Left ventricle myocardium inferior (tissue), 1 donor: ENCODE measurements at regions not wholly inside any gene's neighbourhood (a gene's known extent, or its start where the extent isn't known, plus 50 kb on each side); places are given as distances from the start of the nearest gene placed in this dataset.
"Not testable (repeated sequence)": the region's sequence is repeated elsewhere in the genome, so short reads cannot be mapped to it uniquely, and the experiment has no call there.

Source experiments
- DNase-seq: peaks from one replicate; pipeline ENCODE4 v3.0.0-alpha.2; 2020
- H3K27ac ChIP-seq: fragments of 200-600 bp; replicated peaks from 2 replicates; pipeline ENCODE4 v1.8.0; 2021
- H3K27me3 ChIP-seq: fragments of 200-600 bp; 2 replicates; pipeline ENCODE4 v1.8.0; 2021; ENCODE audit warnings: low read depth
- H3K36me3 ChIP-seq: fragments of 200-600 bp; 2 replicates; pipeline ENCODE4 v1.8.0; 2021
- H3K4me1 ChIP-seq: fragments of 200-600 bp; 2 replicates; pipeline ENCODE4 v1.8.0; 2021
- H3K4me3 ChIP-seq: fragments of 200-600 bp; 2 replicates; pipeline ENCODE4 v1.8.0; 2021; ENCODE audit warnings: mild to moderate bottlenecking, moderate library complexity
- H3K9me3 ChIP-seq: fragments of 200-600 bp; replicated peaks from 2 replicates; pipeline ENCODE4 v1.8.0; 2021
- CTCF ChIP-seq: fragments of 200-600 bp; IDR thresholded peaks from 2 replicates; pipeline ENCODE4 v1.8.0; 2021; ENCODE audit warnings: antibody characterized with exemption, mild to moderate bottlenecking, borderline replicate concordance
- intact Hi-C: fragments of 100-400 bp; cut with micrococcal nuclease; formaldehyde crosslinking; loops from one replicate; pipeline ENCODE4 v1.11.0; 2022
- donor health status: DM: no; HTN: yes; CAD: no; lungs with severe emphysema.

GRCh38 chr2:136323935-136324334 lies 206.0 kb upstream of the CXCR4 start:
- intact Hi-C loops, result no loop called here
- Histone ChIP-seq H3K36me3 (no peaks in the 10 kb centered on the region), H3K4me3 (no peak overlapping the region), H3K4me1 (no peaks in the 10 kb centered on the region), H3K27ac (no peak overlapping the region), H3K9me3 (no peaks in the 10 kb centered on the region), H3K27me3 (peaks cover 12% of the 10 kb centered on the region)
- TF ChIP-seq CTCF, result no peak
- DNase-seq, result no peak

DNA sequence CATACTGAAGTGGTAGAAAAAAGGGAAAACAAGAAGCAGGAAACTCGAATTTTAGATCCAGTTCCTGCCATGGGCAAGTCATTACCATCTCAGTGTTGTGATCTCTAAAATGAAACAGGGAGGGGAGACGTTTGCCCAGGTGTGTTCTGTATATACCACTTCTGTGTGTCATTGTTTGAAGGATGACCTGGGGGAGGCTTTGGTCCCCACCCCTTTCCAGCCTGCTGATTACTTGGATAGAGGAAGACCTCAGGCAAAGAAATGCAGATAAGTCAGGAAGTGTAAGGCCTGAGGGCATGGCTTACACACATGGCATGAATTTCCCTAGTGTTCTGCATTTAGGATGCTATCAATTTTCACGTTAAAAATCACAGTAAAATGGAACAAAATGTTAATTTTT lies 205.2 kb upstream of the CXCR4 start:
- intact Hi-C loops, result no loop called here
- Histone ChIP-seq H3K27ac (no peak overlapping the region), H3K36me3 (no peaks in the 10 kb centered on the region), H3K27me3 (peaks cover 12% of the 10 kb centered on the region), H3K4me3 (no peak overlapping the region), H3K4me1 (no peaks in the 10 kb centered on the region), H3K9me3 (no peaks in the 10 kb centered on the region)
- no peak for DNase-seq
- no peak for TF ChIP-seq CTCF

DNA sequence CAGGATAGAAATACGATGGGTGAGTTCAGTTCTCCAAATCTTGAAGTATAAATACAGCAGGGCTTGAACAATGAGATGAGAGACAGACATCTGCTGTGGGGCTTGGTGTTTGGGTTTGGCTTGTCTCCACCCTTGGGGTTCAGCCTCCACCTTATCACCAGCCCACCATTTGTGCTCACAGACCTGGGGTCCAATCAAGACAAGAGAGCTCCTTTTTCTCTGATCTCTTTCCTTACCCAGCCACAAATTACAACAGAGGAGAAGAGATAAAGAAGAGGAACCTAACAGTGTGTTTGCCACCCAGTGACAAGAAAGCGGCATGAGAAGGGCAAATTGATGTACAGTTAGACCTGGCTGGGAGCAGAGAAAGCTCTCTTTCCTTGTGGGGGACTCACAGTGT lies 204.5 kb upstream of the CXCR4 start:
- Histone ChIP-seq H3K27ac (no peak overlapping the region), H3K4me3 (no peak overlapping the region), H3K9me3 (no peaks in the 10 kb centered on the region), H3K4me1 (no peaks in the 10 kb centered on the region), H3K36me3 (no peaks in the 10 kb centered on the region), H3K27me3 (peaks cover 12% of the 10 kb centered on the region)
- intact Hi-C loops, result no loop called here
- TF ChIP-seq CTCF, result no peak
- no peak for DNase-seq

GRCh38 chr2:136319651-136320050 lies 201.7 kb upstream of the CXCR4 start:
- Histone ChIP-seq H3K9me3 (no peaks in the 10 kb centered on the region), H3K4me3 (no peak overlapping the region), H3K27ac (no peak overlapping the region), H3K27me3 (peaks cover 8% of the 10 kb centered on the region), H3K36me3 (no peaks in the 10 kb centered on the region), H3K4me1 (no peaks in the 10 kb centered on the region)
- TF ChIP-seq CTCF, result no peak
- no peak for DNase-seq
- intact Hi-C loops, result no loop called here

DNA sequence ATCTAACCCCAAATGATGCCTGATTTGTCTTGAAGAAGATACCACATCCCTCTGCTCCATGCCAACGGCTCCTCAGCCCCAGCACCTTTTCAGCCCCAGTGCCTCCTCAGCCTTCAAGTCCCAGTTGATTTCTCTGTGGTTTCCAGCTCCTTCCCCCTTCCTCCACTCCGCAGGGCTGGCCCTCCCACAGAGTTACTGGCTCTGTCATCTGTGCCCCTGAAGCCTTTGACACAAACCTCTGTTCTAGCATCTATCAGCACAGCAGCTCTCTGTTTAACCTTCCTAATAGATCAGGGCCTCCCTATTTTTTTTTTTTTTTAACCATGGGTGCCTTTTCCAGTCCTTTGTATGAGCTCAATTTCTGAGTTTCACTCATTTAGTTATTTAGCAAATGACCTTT lies 201.3 kb upstream of the CXCR4 start:
- H3K4me3 ChIP-seq, result no peak overlapping the region
- no peaks in the 10 kb centered on the region for H3K4me1 ChIP-seq
- peaks cover 8% of the 10 kb centered on the region for H3K27me3 ChIP-seq
- intact Hi-C loops, result no loop called here
- no peak for TF ChIP-seq CTCF
- no peak for DNase-seq
- H3K9me3 ChIP-seq, result no peaks in the 10 kb centered on the region
- no peak overlapping the region for H3K27ac ChIP-seq
- H3K36me3 ChIP-seq, result no peaks in the 10 kb centered on the region

DNA sequence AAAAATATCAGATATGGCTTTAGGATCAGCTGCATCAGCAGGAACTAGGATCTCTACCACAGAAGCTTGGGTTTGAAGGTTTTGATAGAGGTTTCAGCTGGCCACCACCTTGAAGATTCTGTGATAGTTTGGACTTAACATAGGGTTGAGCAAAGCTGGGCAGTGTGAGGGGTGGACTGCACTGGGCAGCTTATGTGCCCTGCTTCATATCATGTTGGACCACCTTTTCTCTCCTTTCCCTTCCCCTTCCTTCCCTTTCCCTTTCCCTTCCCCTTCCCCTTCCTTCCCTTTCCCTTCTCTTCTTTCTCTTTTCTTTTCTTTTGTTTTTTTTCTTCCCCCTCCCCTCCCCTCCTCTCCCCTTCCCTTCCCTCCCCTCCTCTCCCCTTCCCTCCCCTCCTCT lies 196.3 kb upstream of the CXCR4 start:
- TF ChIP-seq CTCF, result no peak
- intact Hi-C loops, result no loop called here
- H3K4me1 ChIP-seq, result no peaks in the 10 kb centered on the region
- H3K4me3 ChIP-seq, result no peak overlapping the region
- no peak overlapping the region for H3K27ac ChIP-seq
- H3K9me3 ChIP-seq, result no peaks in the 10 kb centered on the region
- peaks cover 14% of the 10 kb centered on the region for H3K27me3 ChIP-seq
- no peaks in the 10 kb centered on the region for H3K36me3 ChIP-seq
- no peak for DNase-seq

DNA sequence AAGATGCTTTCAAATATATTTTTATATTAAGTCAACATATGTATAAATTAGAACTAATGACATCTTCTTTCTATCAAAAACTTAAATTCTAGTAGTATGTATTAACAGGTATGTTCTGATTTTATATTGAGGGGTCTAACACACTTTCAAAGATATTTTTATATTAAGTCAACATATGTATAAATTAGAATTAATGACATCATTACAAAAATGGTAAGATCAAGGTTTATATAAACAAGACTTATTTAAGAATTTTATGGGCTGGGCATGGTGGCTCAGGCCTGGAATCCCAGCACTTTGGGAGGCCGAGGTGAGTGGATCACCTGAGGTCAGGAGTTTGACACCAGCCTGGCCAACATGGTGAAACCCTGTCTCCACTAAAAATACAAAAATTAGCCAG lies 194.6 kb upstream of the CXCR4 start:
- H3K27me3 ChIP-seq, result peaks cover 14% of the 10 kb centered on the region
- DNase-seq, intact Hi-C loops, H3K4me1 ChIP-seq, H3K27ac ChIP-seq, H3K9me3 ChIP-seq, H3K4me3 ChIP-seq, H3K36me3 ChIP-seq: not testable (repeated sequence)
